GM12878 (cell line): ENCODE measurements at regions not wholly inside any gene's neighbourhood (a gene's known extent, or its start where the extent isn't known, plus 50 kb on each side); places are given as distances from the start of the nearest gene placed in this dataset.

ENCODE experiments used
- ATAC-seq: fragments of 200-7000 bp; cut with Tn5 transposase; 3 replicates; pipeline ENCODE4 v1.9.1; 2020; ENCODE audit warnings: mild to moderate bottlenecking, moderate library complexity
- BruUV-seq: library from RNA; stranded (reverse); fragments of 400-500 nt; replicated peaks from 2 replicates; lab custom pipeline; 2021; lab: Mats Ljungman, UMichigan
- CTCF ChIA-PET: fragments of 300-600 bp; sonication (Branson Sonifier 250); formaldehyde crosslinking; extraction: SDS; loops from one replicate; lab custom pipeline; 2021; ENCODE audit warnings: inconsistent platforms; lab: Yijun Ruan, JAX
- POLR2A ChIA-PET: fragments of 350-600 bp; formaldehyde crosslinking; extraction: SDS; loops from one replicate; lab custom pipeline; 2021; ENCODE audit warnings: inconsistent platforms; lab: Charles Lee
- RAD21 ChIA-PET: fragments of 300-600 bp; sonication (Branson Sonifier 250); formaldehyde crosslinking; loops from one replicate; lab custom pipeline; 2023; ENCODE audit warnings: antibody characterized with exemption; ENCODE audit not compliant: unreplicated experiment; lab: Charles Lee
- SMC1A ChIA-PET: fragments of 300-600 bp; sonication (Branson Sonifier 250); formaldehyde crosslinking; loops from one replicate; lab custom pipeline; 2023; ENCODE audit not compliant: unreplicated experiment, uncharacterized antibody; lab: Charles Lee
- DNase-seq: peaks from one replicate; pipeline ENCODE4 v3.0.0-alpha.2; 2011; ENCODE audit warnings: low read depth, low spot score
- FAIRE-seq: peaks from 3 replicates; lab custom pipeline; 2011; peaks lifted over from hg19 to GRCh38; lab: Jason Lieb, UNC
- H2AFZ ChIP-seq: 2 replicates; pipeline ENCODE4 v1.6.0; 2011; ENCODE audit warnings: low read depth, low read length, control low read depth; ENCODE audit not compliant: control insufficient read depth
- H3K27ac ChIP-seq: 2 replicates; pipeline ENCODE4 v1.5.1; 2011; ENCODE audit warnings: control low read depth; ENCODE audit not compliant: control insufficient read depth, insufficient read depth
- H3K27me3 ChIP-seq, 2 experiments: replicated peaks in 1 of 2; 2 replicates each; pipeline versions ENCODE4 v1.6.0 to v1.6.1; 2011; ENCODE audit warnings: low read length in 1 of 2; ENCODE audit not compliant: control insufficient read depth in 2 of 2, insufficient read depth in 2 of 2
- H3K36me3 ChIP-seq, 2 experiments: 2 replicates each; pipeline ENCODE4 v1.5.1; 2011; ENCODE audit warnings: low read length in 1 of 2; ENCODE audit not compliant: control insufficient read depth in 2 of 2, insufficient read depth in 2 of 2
- H3K4me1 ChIP-seq: 2 replicates; pipeline ENCODE4 v1.6.1; 2011; ENCODE audit warnings: mild to moderate bottlenecking, low read length, moderate library complexity, mixed read lengths; ENCODE audit not compliant: control insufficient read depth, insufficient read depth
- H3K4me2 ChIP-seq: 2 replicates; pipeline ENCODE4 v1.6.0; 2011; ENCODE audit warnings: control low read depth; ENCODE audit not compliant: control insufficient read depth, insufficient read depth
- H3K4me3 ChIP-seq: fragments of 200-600 bp; sonication (generic); 2 replicates; pipeline ENCODE4 v1.5.1; 2016
- H3K79me2 ChIP-seq: 2 replicates; pipeline ENCODE4 v1.6.0; 2011; ENCODE audit warnings: low read length; ENCODE audit not compliant: control insufficient read depth, insufficient read depth
- H3K9ac ChIP-seq: 2 replicates; pipeline ENCODE4 v1.8.0; 2011; ENCODE audit warnings: low read length, control low read depth, mixed read lengths; ENCODE audit not compliant: control insufficient read depth, insufficient read depth
- H3K9me3 ChIP-seq: replicated peaks from 3 replicates; pipeline ENCODE4 v1.5.1; 2011; ENCODE audit warnings: mild to moderate bottlenecking, low read length; ENCODE audit not compliant: control insufficient read depth, insufficient read depth
- H4K20me1 ChIP-seq: 2 replicates; pipeline ENCODE4 v1.6.0; 2011; ENCODE audit not compliant: control insufficient read depth, insufficient read depth
- BCLAF1 ChIP-seq: fragments of 450-650 bp; IDR thresholded peaks from 2 replicates; pipeline ENCODE4 v1.6.1; 2017; ENCODE audit warnings: antibody characterized with exemption, mild to moderate bottlenecking, moderate library complexity
- BMI1 ChIP-seq: fragments of 450-650 bp; IDR thresholded peaks from 2 replicates; pipeline ENCODE4 v1.6.1; 2016; ENCODE audit warnings: mild to moderate bottlenecking, moderate library complexity, borderline replicate concordance
- CEBPZ ChIP-seq: fragments of 150-350 bp; IDR thresholded peaks from 2 replicates; pipeline ENCODE4 v1.6.1; 2016; ENCODE audit warnings: low read depth, low read length
- CREM ChIP-seq: IDR thresholded peaks from 2 replicates; pipeline ENCODE4 v1.6.1; 2014; ENCODE audit warnings: antibody characterized with exemption, low read depth
- CUX1 ChIP-seq: IDR thresholded peaks from 2 replicates; pipeline ENCODE4 v1.6.1; 2012; ENCODE audit warnings: improper control_type of control experiment, low read depth, low read length; ENCODE audit not compliant: insufficient replicate concordance
- GABPA ChIP-seq: IDR thresholded peaks from 2 replicates; pipeline ENCODE4 v1.6.1; 2014; ENCODE audit warnings: antibody characterized with exemption, low read depth, mild to moderate bottlenecking, inconsistent platforms
- NR2F1 ChIP-seq: fragments of 450-650 bp; conservative IDR thresholded peaks from 2 replicates; pipeline ENCODE4 v1.6.1; 2017; ENCODE audit warnings: mild to moderate bottlenecking
- POU2F2 ChIP-seq: IDR thresholded peaks from 3 replicates; pipeline ENCODE4 v1.6.1; 2011; ENCODE audit warnings: low read depth, mild to moderate bottlenecking, low read length, borderline replicate concordance
- ZBTB4 ChIP-seq: fragments of 450-650 bp; formaldehyde crosslinking; IDR thresholded peaks from 2 replicates; pipeline ENCODE4 v1.4.0; 2022; ENCODE audit warnings: mild to moderate bottlenecking, moderate library complexity
- ZNF207 ChIP-seq: fragments of 450-650 bp; IDR thresholded peaks from 2 replicates; pipeline ENCODE4 v1.6.1; 2014; ENCODE audit warnings: antibody characterized with exemption, mild to moderate bottlenecking, borderline replicate concordance
- WGBS: methylation state at CpG from one replicate; pipeline ENCODE4 v1.1.6; 2016; ENCODE audit warnings: low lambda C conversion rate; ENCODE audit not compliant: insufficient replicate concordance, insufficient coverage; ENCODE audit errors: missing lambda C conversion rate; 5-methylcytosine and 5-hydroxymethylcytosine counted together
- in situ Hi-C: fragments of 300-500 bp; cut with MboI; formaldehyde crosslinking; loops from 9 replicates; pipeline ENCODE4 v1.14.3; 2018; ENCODE audit warnings: mixed read lengths
- intact Hi-C: fragments of 100-400 bp; cut with micrococcal nuclease; formaldehyde crosslinking; loops from one replicate; pipeline ENCODE4 v1.14.2; 2022; ENCODE audit not compliant: unreplicated experiment

GRCh38 chr6:170040115-170040500 lies 250.8 kb downstream of the DLL1 start:
- Histone ChIP-seq H3K27ac (no peak overlapping the region), H3K4me3 (no peak overlapping the region), H3K9me3 (no peaks in the 10 kb centered on the region; the same call in 2 of the 3 replicates), H3K4me1 (no peaks in the 10 kb centered on the region), H3K4me2 (no peak overlapping the region), H3K79me2 (no peaks in the 10 kb centered on the region), H3K36me3 (no peaks in the 10 kb centered on the region), H2AFZ (no peak overlapping the region), H3K27me3 (no peaks in the 10 kb centered on the region), H4K20me1 (no peaks in the 10 kb centered on the region), H3K9ac (no peak overlapping the region)
- FAIRE-seq, result no peak
- BruUV-seq, result no TSS peak
- in situ Hi-C loops (no loop called here), intact Hi-C loops (no loop called here)
- no peak for ATAC-seq
- no peak for DNase-seq
- 42% methylated on average over 9 of the region's 9 CpGs for WGBS
- CTCF ChIA-PET, result no interaction called here
- RAD21 ChIA-PET, result no interaction called here
- SMC1A ChIA-PET, result no interaction called here
- POLR2A ChIA-PET, result no interaction called here
- TF ChIP-seq BMI1 (no peak), CREM (no peak), POU2F2 (no peak), NR2F1 (no peak), GABPA (no peak), ZBTB4 (CRISPR knock-in tag) (no peak), BCLAF1 (no peak), ZNF207 (no peak), CEBPZ (no peak), CUX1 (no peak)
